SK-N-MC (cell line): ENCODE measurements at regions not wholly inside any gene's neighbourhood (a gene's known extent, or its start where the extent isn't known, plus 50 kb on each side); places are given as distances from the start of the nearest gene placed in this dataset.

Experiments used
- EZH2 ChIP-seq: fragments of 200-600 bp; sonication (generic); IDR thresholded peaks from one replicate; pipeline ENCODE4 v1.6.1; 2017; ENCODE audit warnings: antibody characterized with exemption
- POLR2AphosphoS5 ChIP-seq: IDR thresholded peaks from 2 replicates; pipeline ENCODE4 v1.6.1; 2012; ENCODE audit warnings: mild to moderate bottlenecking, low read depth, low read length, borderline replicate concordance

GRCh38 chr1:234732260-234732659 lies 122.3 kb upstream of the IRF2BP2 start:
- TF ChIP-seq EZH2 (no peak), POLR2AphosphoS5 (no peak)
